SH-SY5Y (cell line): ENCODE measurements at regions not wholly inside any gene's neighbourhood (a gene's known extent, or its start where the extent isn't known, plus 50 kb on each side); places are given as distances from the start of the nearest gene placed in this dataset.

Experiments used
- GATA2 ChIP-seq: IDR thresholded peaks from 2 replicates; pipeline ENCODE4 v1.6.1; 2011; ENCODE audit warnings: mild to moderate bottlenecking, low read depth, low read length
- GATA3 ChIP-seq: IDR thresholded peaks from 2 replicates; pipeline ENCODE4 v1.6.1; 2011; ENCODE audit warnings: low read depth, mild to moderate bottlenecking, low read length, moderate library complexity

GRCh38 chr5:135185481-135186065, 151.5 kb upstream of the PITX1 start:
- TF ChIP-seq GATA2 (no peak), GATA3 (no peak)
